ENCODE measurements at regions not wholly inside any gene's neighbourhood (a gene's known extent, or its start where the extent isn't known, plus 50 kb on each side); places are given as distances from the start of the nearest gene placed in this dataset.

DNA sequence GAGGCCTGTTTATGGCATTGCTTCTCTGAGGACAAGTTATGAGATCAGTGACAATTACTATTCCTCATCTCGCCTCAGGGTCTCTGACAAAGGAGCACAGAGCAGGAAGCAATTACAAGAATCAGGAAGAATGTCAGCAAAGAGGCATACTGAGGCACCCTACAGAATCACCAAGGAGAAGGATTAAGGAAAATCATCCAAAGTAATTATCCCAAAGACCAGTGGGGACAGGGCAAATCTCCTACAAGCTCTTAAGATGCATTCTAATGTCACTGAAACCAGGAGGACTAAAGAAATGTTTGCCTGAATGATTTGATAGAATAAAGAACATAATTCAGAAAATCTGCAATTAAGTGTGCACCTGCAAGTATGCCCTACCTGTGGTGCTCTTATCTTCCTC lies 206.2 kb downstream of the RCHY1 start:
- BruUV-seq (replicated peaks), result no TSS peak
- ChIA-PET CTCF (interaction anchor here (1.4 kb wide), 1 partner anchor 14 kb away, joined by 3 read pairs; no protein-coding TSS in a partner anchor), POLR2A (no interaction called here)
- no peak for DNase-seq (ENCODE audit: unreplicated experiment)
- no peak overlapping the region for H3K27ac Mint-ChIP-seq (ENCODE audit: low read depth, unreplicated experiment)
- H3K4me1 Mint-ChIP-seq (ENCODE audit: insufficient read depth, unreplicated experiment), result no peaks in the 10 kb centered on the region
- H3K27me3 Mint-ChIP-seq (ENCODE audit: insufficient read depth, unreplicated experiment), result no peaks in the 10 kb centered on the region
- TF ChIP-seq, protein P1, sequence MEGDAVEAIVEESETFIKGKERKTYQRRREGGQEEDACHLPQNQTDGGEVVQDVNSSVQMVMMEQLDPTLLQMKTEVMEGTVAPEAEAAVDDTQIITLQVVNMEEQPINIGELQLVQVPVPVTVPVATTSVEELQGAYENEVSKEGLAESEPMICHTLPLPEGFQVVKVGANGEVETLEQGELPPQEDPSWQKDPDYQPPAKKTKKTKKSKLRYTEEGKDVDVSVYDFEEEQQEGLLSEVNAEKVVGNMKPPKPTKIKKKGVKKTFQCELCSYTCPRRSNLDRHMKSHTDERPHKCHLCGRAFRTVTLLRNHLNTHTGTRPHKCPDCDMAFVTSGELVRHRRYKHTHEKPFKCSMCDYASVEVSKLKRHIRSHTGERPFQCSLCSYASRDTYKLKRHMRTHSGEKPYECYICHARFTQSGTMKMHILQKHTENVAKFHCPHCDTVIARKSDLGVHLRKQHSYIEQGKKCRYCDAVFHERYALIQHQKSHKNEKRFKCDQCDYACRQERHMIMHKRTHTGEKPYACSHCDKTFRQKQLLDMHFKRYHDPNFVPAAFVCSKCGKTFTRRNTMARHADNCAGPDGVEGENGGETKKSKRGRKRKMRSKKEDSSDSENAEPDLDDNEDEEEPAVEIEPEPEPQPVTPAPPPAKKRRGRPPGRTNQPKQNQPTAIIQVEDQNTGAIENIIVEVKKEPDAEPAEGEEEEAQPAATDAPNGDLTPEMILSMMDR (IDR thresholded peaks at IDR 0.05; ENCODE audit: unreplicated experiment), result no peak
- intact Hi-C loops (cut with micrococcal nuclease), result no loop called here
- H3K36me3 Mint-ChIP-seq (ENCODE audit: insufficient read depth, unreplicated experiment), result no peaks in the 10 kb centered on the region
- H3K4me3 Mint-ChIP-seq (ENCODE audit: unreplicated experiment), result no peak overlapping the region
- peaks cover 9% of the 10 kb centered on the region for H3K9me3 Mint-ChIP-seq (ENCODE audit: unreplicated experiment)

DNA sequence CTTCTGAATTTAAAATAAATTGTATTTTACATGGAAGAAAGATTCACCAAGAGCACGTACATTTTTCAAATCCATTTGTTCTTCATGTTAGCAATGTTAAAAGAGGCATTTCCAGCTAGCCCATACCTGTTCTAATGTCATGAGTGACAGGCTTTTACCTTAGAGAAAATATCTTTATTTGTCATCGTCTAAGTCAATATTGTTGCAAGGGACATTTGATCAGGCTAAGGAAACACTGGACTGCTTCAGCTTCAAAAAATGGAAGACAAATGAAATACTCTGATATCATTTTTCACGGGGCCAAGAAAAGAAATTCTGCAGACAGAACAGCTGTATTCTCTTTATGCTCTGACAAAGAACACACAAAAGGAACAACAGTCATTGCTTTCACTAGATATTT lies 207.7 kb downstream of the RCHY1 start:
- Mint-ChIP-seq H3K27me3 (ENCODE audit: insufficient read depth, unreplicated experiment) (peaks cover 7% of the 10 kb centered on the region), H3K27ac (ENCODE audit: low read depth, unreplicated experiment) (no peak overlapping the region), H3K4me1 (ENCODE audit: insufficient read depth, unreplicated experiment) (no peaks in the 10 kb centered on the region), H3K36me3 (ENCODE audit: insufficient read depth, unreplicated experiment) (no peaks in the 10 kb centered on the region), H3K9me3 (ENCODE audit: unreplicated experiment) (peaks cover 11% of the 10 kb centered on the region), H3K4me3 (ENCODE audit: unreplicated experiment) (no peak overlapping the region)
- ChIA-PET POLR2A (interaction anchor here (1.2 kb wide), 1 partner anchor 411 kb away, joined by 4 read pairs; no protein-coding TSS in a partner anchor), CTCF (interaction anchor here (1.1 kb wide), 1 partner anchor 374 kb away, joined by 4 read pairs; the partner anchor contains the start of gene PARM1)
- DNase-seq (ENCODE audit: unreplicated experiment), result no peak
- BruUV-seq (replicated peaks), result no TSS peak
- intact Hi-C loops (cut with micrococcal nuclease), result no loop called here
- TF ChIP-seq, protein P1 (IDR thresholded peaks at IDR 0.05; ENCODE audit: unreplicated experiment), result no peak

DNA sequence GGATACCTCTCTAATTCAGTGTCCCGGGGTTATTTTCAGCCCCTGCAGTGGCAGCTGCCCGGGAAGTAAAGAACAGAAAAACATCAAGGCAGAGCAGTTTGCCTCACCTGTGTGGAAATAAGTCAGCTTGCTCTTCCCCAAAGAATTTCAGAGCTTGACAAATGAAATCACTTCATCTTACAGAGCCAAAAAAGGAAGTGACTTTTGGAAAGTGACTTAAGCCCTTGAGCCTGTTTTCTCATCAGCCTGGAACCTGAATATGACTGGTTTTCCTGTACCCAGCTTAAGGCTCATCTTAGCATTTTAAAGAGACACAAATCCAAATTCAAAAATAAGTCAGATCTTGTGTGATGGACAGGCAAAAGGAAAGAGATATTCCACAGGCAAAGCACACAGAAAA lies 211.6 kb downstream of the RCHY1 start:
- H3K9me3 Mint-ChIP-seq (ENCODE audit: unreplicated experiment), result peaks cover 15% of the 10 kb centered on the region
- no peak overlapping the region for H3K27ac Mint-ChIP-seq (ENCODE audit: low read depth, unreplicated experiment)
- peaks cover 13% of the 10 kb centered on the region for H3K27me3 Mint-ChIP-seq (ENCODE audit: insufficient read depth, unreplicated experiment)
- POLR2A ChIA-PET, result no interaction called here
- H3K4me1 Mint-ChIP-seq (ENCODE audit: insufficient read depth, unreplicated experiment), result no peaks in the 10 kb centered on the region
- CTCF ChIA-PET, result interaction anchor here (3.0 kb wide), 1 partner anchor 12 kb away, joined by 12 read pairs; no protein-coding TSS in a partner anchor
- peak; percentile 6 for DNase-seq (ENCODE audit: unreplicated experiment)
- H3K36me3 Mint-ChIP-seq (ENCODE audit: insufficient read depth, unreplicated experiment), result no peaks in the 10 kb centered on the region
- BruUV-seq (replicated peaks), result no TSS peak
- intact Hi-C loops (cut with micrococcal nuclease), result no loop called here
- H3K4me3 Mint-ChIP-seq (ENCODE audit: unreplicated experiment), result no peak overlapping the region
- TF ChIP-seq, protein P1 (IDR thresholded peaks at IDR 0.05; ENCODE audit: unreplicated experiment), result no peak

DNA sequence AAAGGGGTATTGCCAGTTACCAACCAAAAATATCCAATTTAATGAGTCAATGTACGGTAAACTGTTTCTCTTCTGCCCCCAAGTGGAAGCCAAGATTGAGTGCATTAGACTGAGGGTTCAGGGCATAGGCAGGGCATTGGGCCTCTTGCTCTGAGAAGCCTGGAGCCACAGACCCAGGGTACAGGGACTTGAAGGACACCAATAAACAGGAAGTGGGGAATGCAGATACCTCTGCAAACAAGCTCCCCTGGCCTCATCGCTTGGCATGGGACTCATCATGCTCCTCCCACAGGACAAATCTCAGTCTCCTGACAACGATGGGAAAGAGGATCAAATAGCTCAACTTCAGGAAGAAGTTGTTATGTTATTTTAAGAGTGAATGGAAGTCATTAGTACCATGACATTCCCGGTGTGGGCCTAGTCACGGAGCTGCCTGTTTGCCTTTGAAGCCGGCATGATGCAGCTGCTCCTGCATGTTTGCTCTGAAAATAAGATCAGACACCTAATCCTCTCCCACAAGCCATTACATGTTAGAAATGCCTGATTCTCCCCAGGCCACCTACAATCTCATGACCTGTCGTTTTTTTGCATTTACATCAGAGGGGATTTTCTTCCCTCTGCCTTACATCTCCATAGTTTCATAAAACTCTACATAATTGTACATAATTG lies 224.2 kb downstream of the RCHY1 start:
- Mint-ChIP-seq H3K27ac (ENCODE audit: low read depth, unreplicated experiment) (no peak overlapping the region), H3K9me3 (ENCODE audit: unreplicated experiment) (peaks cover 6% of the 10 kb centered on the region), H3K27me3 (ENCODE audit: insufficient read depth, unreplicated experiment) (no peaks in the 10 kb centered on the region), H3K4me3 (ENCODE audit: unreplicated experiment) (no peak overlapping the region), H3K4me1 (ENCODE audit: insufficient read depth, unreplicated experiment) (no peaks in the 10 kb centered on the region), H3K36me3 (ENCODE audit: insufficient read depth, unreplicated experiment) (no peaks in the 10 kb centered on the region)
- BruUV-seq (replicated peaks), result no TSS peak
- intact Hi-C loops (cut with micrococcal nuclease), result loop anchor here (1.0 kb wide), 2 partner anchors 357 to 416 kb away; partner anchors contain the start of gene PARM1
- TF ChIP-seq, protein P1 (IDR thresholded peaks at IDR 0.05; ENCODE audit: unreplicated experiment), result peak; percentile 59
- DNase-seq (ENCODE audit: unreplicated experiment), result peak; percentile 65
- ChIA-PET POLR2A (interaction anchor here (1.6 kb wide), 1 partner anchor 417 kb away, joined by 4 read pairs; no protein-coding TSS in a partner anchor), CTCF (interaction anchor here (0.6 to 4.5 kb wide), 30 partner anchors 11 to 745 kb away, joined by 3 to 84 read pairs (median 3); partner anchors contain the start of gene PARM1)
